PC-3 (cell line): ENCODE measurements at regions not wholly inside any gene's neighbourhood (a gene's known extent, or its start where the extent isn't known, plus 50 kb on each side); places are given as distances from the start of the nearest gene placed in this dataset.

Experiments used
- EZH2phosphoT487 ChIP-seq: fragments of 300-600 bp; sonication (generic); IDR thresholded peaks from 2 replicates; pipeline ENCODE4 v1.6.1; 2018; ENCODE audit warnings: mild to moderate bottlenecking, antibody characterized with exemption, low read length, borderline replicate concordance
- TF ChIP-seq, protein P1 (sequence below): fragments of 300-600 bp; sonication (generic); conservative IDR thresholded peaks from 2 replicates; pipeline ENCODE4 v1.5.1; 2017; ENCODE audit warnings: antibody characterized with exemption, low read depth, mild to moderate bottlenecking, low read length

DNA sequence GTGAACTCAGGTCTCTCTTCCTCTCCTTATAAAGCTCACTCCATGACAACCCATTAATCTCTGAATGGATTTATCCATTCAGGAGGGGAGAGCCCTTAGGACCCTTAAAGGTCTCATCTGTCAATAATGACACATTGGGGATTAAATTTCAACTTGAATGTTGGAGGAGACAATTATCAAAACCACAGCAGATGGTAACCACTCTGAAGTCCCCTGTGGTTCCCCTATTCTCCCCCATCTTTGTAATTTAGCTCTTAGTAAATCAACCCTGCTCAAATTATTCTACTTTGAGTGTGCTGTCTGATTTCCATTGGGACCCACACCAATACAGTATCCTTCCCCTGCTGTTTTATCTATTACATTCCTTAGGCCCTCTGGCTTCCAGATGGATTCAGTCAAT lies 72.0 kb upstream of the RAI14 start:
- TF ChIP-seq, protein P1, sequence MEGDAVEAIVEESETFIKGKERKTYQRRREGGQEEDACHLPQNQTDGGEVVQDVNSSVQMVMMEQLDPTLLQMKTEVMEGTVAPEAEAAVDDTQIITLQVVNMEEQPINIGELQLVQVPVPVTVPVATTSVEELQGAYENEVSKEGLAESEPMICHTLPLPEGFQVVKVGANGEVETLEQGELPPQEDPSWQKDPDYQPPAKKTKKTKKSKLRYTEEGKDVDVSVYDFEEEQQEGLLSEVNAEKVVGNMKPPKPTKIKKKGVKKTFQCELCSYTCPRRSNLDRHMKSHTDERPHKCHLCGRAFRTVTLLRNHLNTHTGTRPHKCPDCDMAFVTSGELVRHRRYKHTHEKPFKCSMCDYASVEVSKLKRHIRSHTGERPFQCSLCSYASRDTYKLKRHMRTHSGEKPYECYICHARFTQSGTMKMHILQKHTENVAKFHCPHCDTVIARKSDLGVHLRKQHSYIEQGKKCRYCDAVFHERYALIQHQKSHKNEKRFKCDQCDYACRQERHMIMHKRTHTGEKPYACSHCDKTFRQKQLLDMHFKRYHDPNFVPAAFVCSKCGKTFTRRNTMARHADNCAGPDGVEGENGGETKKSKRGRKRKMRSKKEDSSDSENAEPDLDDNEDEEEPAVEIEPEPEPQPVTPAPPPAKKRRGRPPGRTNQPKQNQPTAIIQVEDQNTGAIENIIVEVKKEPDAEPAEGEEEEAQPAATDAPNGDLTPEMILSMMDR = no peak
- TF ChIP-seq EZH2phosphoT487 = no peak
